ENCODE measurements at regions not wholly inside any gene's neighbourhood (a gene's known extent, or its start where the extent isn't known, plus 50 kb on each side); places are given as distances from the start of the nearest gene placed in this dataset.

DNA sequence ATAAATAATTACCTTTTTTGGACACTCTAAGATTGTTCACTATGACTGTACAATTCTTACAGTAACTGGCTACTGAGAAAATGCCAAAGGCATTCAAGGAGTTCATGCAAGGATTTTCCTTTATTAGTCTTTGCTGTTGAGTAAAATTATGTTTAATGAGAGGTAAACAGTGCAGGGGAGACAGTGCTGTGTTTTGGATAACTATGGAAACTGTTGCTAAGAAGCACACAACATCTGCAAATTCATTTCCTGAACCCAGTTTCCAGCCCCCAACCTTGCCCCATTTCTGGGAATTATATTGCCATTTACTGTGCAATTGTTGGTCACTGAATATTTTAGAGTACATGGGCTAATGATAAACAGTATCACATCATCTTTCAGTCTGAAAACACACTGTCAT is 1005.8 kb downstream of the TRHDE start:
- TF ChIP-seq, protein P1, sequence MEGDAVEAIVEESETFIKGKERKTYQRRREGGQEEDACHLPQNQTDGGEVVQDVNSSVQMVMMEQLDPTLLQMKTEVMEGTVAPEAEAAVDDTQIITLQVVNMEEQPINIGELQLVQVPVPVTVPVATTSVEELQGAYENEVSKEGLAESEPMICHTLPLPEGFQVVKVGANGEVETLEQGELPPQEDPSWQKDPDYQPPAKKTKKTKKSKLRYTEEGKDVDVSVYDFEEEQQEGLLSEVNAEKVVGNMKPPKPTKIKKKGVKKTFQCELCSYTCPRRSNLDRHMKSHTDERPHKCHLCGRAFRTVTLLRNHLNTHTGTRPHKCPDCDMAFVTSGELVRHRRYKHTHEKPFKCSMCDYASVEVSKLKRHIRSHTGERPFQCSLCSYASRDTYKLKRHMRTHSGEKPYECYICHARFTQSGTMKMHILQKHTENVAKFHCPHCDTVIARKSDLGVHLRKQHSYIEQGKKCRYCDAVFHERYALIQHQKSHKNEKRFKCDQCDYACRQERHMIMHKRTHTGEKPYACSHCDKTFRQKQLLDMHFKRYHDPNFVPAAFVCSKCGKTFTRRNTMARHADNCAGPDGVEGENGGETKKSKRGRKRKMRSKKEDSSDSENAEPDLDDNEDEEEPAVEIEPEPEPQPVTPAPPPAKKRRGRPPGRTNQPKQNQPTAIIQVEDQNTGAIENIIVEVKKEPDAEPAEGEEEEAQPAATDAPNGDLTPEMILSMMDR (IDR thresholded peaks at IDR 0.05), result no peak
- no peak for TF ChIP-seq POLR2A (IDR thresholded peaks at IDR 0.05)

Measured in testis (tissue), 2 donors.